ENCODE measurements at regions not wholly inside any gene's neighbourhood (a gene's known extent, or its start where the extent isn't known, plus 50 kb on each side); places are given as distances from the start of the nearest gene placed in this dataset.

- TF ChIP-seq CTCF (IDR thresholded peaks at IDR 0.05 in 4 of 5, conservative IDR thresholded peaks at IDR 0.05 in 1 of 5): no peak
- TF ChIP-seq POLR2A (IDR thresholded peaks at IDR 0.05): no peak
These were observed 93.0 kb downstream of the UTP18 start for GRCh38 chr17:51353296-51353695.
